GM10248 (cell line): ENCODE measurements at regions not wholly inside any gene's neighbourhood (a gene's known extent, or its start where the extent isn't known, plus 50 kb on each side); places are given as distances from the start of the nearest gene placed in this dataset.

ENCODE experiments used
- CTCF ChIA-PET: fragments of 300-600 bp; sonication (Branson Sonifier 250); formaldehyde crosslinking; extraction: SDS; loops from one replicate; lab custom pipeline; 2021; ENCODE audit warnings: antibody characterized with exemption; lab: Yijun Ruan, JAX
- POLR2A ChIA-PET: fragments of 350-650 bp; sonication (Branson Sonifier 250); formaldehyde crosslinking; extraction: SDS; loops from one replicate; lab custom pipeline; 2020; ENCODE audit warnings: antibody characterized with exemption; lab: Yijun Ruan, JAX
- DNase-seq: peaks from one replicate; pipeline ENCODE4 v3.0.0; 2012; ENCODE audit errors: extremely low spot score
- TF ChIP-seq, protein P1 (sequence below): IDR thresholded peaks from 2 replicates; pipeline ENCODE4 v1.5.1; 2012; ENCODE audit warnings: mild to moderate bottlenecking, low read depth; ENCODE audit errors: extremely low read depth, missing control alignments, control extremely low read depth

DNA sequence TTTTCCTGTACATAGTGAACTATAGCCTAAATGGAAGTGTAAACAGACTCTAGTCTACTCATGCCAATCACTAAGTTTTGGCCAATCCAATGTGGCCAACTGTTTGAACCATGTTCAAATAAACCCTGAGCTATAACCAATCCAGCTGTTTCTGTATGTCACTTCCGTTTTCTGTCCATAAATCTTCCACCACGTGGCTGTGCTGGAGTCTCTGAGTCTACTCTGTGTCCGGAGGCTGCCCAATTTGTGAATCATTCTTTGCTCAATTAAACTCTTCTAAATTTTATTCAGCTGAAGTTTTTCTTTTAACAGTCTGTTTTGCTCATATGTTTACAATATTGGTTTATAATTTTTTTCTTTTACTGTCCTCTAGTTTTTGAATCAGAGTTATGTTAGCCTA, 112.3 kb upstream of the BANK1 start:
- POLR2A ChIA-PET: no interaction called here
- CTCF ChIA-PET: interaction anchor here (0.7 kb wide), 1 partner anchor 15 kb away, joined by 3 read pairs; no protein-coding TSS in a partner anchor
- TF ChIP-seq, protein P1, sequence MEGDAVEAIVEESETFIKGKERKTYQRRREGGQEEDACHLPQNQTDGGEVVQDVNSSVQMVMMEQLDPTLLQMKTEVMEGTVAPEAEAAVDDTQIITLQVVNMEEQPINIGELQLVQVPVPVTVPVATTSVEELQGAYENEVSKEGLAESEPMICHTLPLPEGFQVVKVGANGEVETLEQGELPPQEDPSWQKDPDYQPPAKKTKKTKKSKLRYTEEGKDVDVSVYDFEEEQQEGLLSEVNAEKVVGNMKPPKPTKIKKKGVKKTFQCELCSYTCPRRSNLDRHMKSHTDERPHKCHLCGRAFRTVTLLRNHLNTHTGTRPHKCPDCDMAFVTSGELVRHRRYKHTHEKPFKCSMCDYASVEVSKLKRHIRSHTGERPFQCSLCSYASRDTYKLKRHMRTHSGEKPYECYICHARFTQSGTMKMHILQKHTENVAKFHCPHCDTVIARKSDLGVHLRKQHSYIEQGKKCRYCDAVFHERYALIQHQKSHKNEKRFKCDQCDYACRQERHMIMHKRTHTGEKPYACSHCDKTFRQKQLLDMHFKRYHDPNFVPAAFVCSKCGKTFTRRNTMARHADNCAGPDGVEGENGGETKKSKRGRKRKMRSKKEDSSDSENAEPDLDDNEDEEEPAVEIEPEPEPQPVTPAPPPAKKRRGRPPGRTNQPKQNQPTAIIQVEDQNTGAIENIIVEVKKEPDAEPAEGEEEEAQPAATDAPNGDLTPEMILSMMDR: no peak
- DNase-seq: no peak

DNA sequence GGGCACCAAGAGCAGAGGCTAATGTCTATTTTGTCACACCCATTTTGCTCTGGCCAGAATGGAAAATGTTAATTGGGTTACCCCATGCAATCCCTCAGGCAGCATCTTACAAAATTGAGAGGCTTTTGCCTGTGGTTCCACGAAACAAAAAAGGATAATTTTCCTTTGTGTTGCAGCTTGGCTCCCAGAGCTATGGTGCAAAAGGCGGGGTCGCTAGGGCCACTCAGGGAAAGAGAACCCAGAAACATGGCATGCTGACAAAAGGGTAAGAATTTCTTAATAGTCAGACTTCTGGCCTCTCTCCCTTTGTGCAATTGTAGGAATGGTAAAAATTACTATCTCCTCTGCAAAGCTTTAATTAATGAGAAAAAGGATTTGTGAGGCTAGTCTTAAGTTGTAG, 119.6 kb upstream of the BANK1 start:
- POLR2A ChIA-PET: no interaction called here
- DNase-seq: no peak
- TF ChIP-seq, protein P1: no peak
- CTCF ChIA-PET: interaction anchor here (0.9 kb wide), 1 partner anchor 15 kb away, joined by 3 read pairs; no protein-coding TSS in a partner anchor

GRCh38 chr4:101670370-101670769, 120.2 kb upstream of the BANK1 start:
- DNase-seq: no peak
- TF ChIP-seq, protein P1: no peak
- ChIA-PET CTCF (no interaction called here), POLR2A (no interaction called here)

GRCh38 chr4:101669832-101670188, 120.7 kb upstream of the BANK1 start:
- ChIA-PET POLR2A (no interaction called here), CTCF (no interaction called here)
- TF ChIP-seq, protein P1: no peak
- no peak for DNase-seq

DNA sequence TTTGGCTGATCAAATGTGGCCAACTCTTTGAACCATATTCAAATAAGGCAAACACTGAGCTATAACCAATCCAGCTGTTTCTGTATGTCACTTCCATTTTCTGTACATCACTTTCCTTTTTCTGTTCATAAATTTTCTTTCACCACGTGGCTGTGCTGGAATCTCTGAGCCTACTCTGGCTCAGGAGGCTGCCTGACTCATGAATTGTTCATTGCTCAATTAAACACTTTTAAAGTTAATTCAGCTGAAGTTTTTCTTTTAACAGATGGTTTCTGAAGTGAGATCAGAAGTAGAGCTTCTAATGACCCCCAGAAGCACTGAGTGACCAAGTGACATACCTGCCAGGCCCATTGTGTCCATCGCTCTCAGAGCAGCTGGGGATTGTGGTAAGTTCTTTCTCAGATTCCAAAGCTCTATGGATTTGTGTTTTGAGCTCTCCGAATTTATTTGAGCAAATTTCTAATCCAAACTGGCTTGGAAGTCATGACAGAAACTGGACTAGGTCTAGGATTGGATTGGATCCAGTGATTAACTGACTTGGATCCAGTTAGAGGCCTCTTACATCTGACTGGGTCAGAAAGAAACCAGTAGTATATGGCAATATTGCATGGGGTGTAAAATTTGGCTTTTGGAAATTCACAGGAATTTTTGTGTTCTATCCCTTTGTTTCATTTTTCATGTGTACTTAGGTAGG, 121.2 kb upstream of the BANK1 start:
- CTCF ChIA-PET: no interaction called here
- DNase-seq: no peak
- POLR2A ChIA-PET: no interaction called here
- TF ChIP-seq, protein P1: no peak

DNA sequence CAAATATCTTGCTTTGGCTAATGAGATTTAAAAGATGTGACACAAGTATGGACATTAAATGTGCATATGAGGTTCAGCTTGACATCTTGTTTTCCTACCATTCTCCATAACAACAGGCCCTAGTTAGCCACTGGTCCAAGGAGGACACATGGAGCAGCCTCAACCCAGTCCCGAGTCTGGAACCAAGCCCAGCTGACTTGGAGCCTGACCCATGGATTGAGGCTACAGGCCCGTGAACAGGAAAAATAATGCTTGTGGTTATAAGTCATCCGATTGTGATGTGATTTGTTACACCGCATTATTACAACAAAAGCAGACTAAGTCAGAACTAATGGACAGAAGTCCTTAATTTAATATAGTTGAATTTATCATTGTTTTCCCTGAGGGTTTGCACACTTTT, 123.2 kb upstream of the BANK1 start:
- ChIA-PET POLR2A (no interaction called here), CTCF (no interaction called here)
- no peak for DNase-seq
- TF ChIP-seq, protein P1: no peak

GRCh38 chr4:101660607-101661006, 129.9 kb upstream of the BANK1 start:
- POLR2A ChIA-PET: no interaction called here
- no peak for DNase-seq
- CTCF ChIA-PET: interaction anchor here (0.6 to 0.7 kb wide), 2 partner anchors 21 to 46 kb away, joined by 3 read pairs; no protein-coding TSS in a partner anchor
- TF ChIP-seq, protein P1: no peak
